D721Med (cell line): ENCODE measurements at regions not wholly inside any gene's neighbourhood (a gene's known extent, or its start where the extent isn't known, plus 50 kb on each side); places are given as distances from the start of the nearest gene placed in this dataset.

ENCODE experiments used
- DNase-seq: peaks from one replicate; pipeline ENCODE4 v3.0.0; 2011; ENCODE audit warnings: low spot score; ENCODE audit not compliant: insufficient read length
- FAIRE-seq: peaks from 2 replicates; lab custom pipeline; 2011; peaks lifted over from hg19 to GRCh38; lab: Jason Lieb, UNC
- TF ChIP-seq, protein P1 (sequence below): IDR thresholded peaks from 2 replicates; pipeline ENCODE4 v1.5.1; 2012; ENCODE audit warnings: mild to moderate bottlenecking, control low read depth; ENCODE audit not compliant: insufficient read depth; ENCODE audit errors: missing control alignments

DNA sequence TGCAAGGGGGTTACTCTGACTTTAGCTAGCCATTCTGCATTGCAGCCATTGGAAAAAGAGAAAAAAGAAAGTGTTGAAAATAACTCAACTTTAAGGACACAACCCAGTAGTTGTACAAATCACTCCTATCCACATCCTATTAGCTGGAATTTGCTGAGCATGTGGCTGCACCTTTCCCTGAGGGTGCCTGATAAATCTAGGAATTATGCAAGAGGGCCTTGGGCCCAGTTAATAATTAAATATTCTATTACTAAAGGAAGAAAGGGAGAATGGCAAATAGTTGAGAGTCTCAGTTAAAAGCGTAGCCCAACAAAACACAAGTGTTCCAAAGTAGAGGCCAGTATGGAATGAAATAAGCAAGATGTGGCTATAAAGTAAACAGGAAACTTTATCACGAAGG is 200.9 kb upstream of the CNTNAP2 start:
- TF ChIP-seq, protein P1, sequence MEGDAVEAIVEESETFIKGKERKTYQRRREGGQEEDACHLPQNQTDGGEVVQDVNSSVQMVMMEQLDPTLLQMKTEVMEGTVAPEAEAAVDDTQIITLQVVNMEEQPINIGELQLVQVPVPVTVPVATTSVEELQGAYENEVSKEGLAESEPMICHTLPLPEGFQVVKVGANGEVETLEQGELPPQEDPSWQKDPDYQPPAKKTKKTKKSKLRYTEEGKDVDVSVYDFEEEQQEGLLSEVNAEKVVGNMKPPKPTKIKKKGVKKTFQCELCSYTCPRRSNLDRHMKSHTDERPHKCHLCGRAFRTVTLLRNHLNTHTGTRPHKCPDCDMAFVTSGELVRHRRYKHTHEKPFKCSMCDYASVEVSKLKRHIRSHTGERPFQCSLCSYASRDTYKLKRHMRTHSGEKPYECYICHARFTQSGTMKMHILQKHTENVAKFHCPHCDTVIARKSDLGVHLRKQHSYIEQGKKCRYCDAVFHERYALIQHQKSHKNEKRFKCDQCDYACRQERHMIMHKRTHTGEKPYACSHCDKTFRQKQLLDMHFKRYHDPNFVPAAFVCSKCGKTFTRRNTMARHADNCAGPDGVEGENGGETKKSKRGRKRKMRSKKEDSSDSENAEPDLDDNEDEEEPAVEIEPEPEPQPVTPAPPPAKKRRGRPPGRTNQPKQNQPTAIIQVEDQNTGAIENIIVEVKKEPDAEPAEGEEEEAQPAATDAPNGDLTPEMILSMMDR: no peak
- DNase-seq (no peak), FAIRE-seq (no peak)

DNA sequence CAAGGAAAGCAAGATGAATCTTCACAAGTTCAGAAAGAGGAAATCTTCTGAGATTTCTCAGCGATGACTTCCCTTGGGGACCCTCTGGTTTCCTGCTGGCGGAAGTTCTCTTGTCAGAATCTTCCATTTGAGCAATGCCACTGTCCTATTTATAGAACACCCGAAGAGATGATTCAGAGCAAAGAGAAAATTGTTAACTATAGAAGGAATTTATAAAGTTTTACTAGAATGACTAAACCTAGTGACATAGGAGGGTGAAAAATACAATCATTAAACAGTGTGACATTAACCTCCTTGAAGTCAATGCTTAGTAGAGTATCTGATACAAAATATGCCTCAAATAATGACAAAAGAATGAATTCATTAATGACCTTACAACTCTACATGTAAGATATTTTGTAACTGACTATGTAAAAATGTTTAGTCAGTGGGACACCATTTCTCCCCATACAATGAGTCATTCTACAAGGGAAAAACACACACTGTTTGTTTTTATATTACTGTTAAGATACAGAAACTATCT is 206.5 kb upstream of the CNTNAP2 start:
- FAIRE-seq: no peak
- TF ChIP-seq, protein P1: no peak
- DNase-seq: no peak

DNA sequence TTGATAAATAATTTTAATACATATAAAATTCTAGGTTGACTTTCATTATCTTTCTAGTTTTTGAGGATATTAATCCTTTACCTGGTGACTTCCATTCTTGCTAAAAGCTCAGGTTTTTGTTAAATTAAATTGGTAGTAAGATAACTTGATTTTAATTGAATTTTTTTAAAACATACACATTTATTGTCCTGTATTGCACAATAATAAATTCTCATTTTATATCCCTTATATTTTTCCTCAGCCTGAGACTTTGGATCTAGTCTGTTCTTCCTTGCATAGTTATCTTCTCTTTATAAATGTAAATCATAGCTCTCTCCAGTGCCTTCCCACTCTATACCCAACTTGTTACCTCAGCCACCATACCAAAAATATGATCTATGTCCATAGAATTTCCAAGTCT is 212.9 kb upstream of the CNTNAP2 start:
- no peak for FAIRE-seq
- TF ChIP-seq, protein P1: no peak
- DNase-seq: no peak

DNA sequence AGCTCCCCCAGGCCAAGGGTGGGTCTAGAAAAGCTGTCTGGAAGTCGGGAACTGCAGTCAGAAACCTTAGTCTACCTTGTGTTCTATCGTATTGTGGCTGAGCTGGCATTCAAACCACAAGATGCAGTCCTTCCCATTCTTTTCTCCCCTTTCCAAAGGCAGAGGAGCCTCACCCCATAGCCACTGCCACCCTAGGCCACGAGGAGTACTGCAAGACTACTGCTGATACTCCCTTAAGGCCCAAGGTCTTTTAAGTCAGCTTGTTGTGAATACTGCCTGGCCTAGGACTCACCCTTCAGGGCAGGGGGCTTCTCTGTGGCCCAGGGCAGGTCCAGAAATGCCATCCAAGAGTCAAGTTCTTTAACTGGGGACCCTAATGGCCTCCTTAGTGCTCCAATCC is 214.5 kb upstream of the CNTNAP2 start:
- no peak for FAIRE-seq
- TF ChIP-seq, protein P1: no peak
- no peak for DNase-seq

DNA sequence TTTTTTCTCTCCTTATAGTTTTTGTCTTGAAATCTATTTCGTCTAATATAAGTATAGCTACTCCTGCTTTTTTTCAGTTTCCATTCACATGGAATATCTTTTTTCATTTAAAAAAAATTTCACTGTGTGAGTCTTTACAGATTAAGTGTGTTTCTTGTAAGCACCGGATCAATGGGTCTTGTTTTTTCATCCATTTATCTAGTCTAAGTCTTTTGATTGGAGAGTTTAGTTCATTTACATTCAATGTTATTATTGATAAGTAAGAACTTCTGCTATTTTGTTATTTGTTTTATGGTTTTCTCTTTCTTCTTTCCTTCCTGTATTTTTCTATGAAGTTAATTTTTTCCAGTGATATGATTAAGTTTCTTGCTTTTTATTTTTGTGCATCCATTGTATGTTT is 216.7 kb upstream of the CNTNAP2 start:
- no peak for FAIRE-seq

DNA sequence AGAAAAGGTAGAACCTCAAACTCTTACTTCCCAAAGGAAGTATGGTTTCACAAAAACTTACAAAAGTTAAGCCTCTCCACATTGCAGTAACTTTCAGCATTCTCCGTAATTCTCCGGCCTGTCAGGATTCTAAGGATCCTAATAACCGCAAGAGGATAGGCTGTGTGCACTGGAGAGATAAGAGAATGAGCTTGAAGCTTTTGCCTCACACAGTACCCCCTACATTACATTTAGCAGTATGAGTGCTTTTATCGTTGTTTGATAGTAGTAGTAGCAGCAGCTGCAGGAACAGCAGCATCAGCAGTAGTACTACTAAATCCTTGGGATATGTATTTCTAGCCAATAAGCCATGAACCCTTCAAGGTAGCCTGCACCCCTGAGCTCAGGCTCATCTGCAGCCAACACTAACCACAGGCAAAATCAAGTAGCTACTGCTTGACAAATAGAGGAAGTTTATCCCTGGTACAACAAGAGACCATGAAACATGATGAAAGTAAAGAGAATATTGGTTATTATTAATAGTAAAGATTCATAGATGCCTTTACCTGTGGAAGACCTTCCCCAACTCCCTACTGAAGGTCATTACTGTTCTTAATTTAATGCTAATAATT is 222.6 kb upstream of the CNTNAP2 start:
- TF ChIP-seq, protein P1: no peak
- FAIRE-seq: no peak

More for the DNA sequence above, 216.7 kb upstream of the CNTNAP2 start:
- no peak for DNase-seq
- TF ChIP-seq, protein P1: no peak

DNA sequence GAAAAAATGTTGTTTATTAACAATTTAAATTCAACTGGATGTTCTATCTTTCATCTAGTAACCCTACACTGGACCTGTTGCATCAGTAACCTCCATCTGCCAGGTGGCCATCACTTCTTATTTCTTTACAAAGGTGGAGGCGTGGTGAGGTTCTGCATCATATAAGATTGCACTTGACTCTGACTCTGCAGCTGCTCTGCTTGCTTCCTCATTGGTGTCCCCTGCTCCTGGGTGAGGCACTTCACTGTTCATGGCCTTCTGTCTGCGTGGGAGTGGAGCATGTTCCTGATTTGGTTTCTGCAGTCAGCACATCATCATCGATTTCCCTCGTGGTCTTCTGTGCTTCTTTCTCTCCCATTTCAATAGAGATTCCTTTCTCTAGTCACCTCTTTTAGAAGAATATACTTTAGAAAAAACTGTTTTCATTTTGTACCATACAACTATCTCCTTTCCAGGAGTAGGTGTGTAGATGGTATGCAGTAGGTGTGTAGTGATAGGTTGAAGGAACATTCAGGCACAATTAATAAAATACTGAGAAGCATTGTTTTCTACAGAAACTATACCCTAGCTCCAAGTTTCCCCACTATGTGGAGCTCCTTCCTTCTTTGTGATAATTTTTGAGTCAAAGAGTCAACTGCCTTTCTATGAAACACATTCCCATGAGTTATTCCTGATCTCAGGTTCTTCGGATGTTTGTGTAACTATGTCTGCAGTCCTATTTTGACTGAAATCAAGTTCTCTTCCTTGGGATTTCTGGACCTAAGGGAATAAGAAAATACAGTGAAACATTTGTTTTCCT is 231.7 kb upstream of the CNTNAP2 start:
- no peak for DNase-seq
- FAIRE-seq: no peak
- TF ChIP-seq, protein P1: peak; percentile 4

More for the DNA sequence above, 222.6 kb upstream of the CNTNAP2 start:
- no peak for DNase-seq
